ENCODE measurements at regions not wholly inside any gene's neighbourhood (a gene's known extent, or its start where the extent isn't known, plus 50 kb on each side); places are given as distances from the start of the nearest gene placed in this dataset.

- DNase-seq: no peak
Measured at GRCh38 chr5:56340196-56340980, 107.3 kb upstream of the ANKRD55 start.

- DNase-seq: no peak
Measured at GRCh38 chr5:56339732-56340131, 106.6 kb upstream of the ANKRD55 start.

GRCh38 chr5:56337715-56338319 is 104.7 kb upstream of the ANKRD55 start:
- DNase-seq: no peak

DNA sequence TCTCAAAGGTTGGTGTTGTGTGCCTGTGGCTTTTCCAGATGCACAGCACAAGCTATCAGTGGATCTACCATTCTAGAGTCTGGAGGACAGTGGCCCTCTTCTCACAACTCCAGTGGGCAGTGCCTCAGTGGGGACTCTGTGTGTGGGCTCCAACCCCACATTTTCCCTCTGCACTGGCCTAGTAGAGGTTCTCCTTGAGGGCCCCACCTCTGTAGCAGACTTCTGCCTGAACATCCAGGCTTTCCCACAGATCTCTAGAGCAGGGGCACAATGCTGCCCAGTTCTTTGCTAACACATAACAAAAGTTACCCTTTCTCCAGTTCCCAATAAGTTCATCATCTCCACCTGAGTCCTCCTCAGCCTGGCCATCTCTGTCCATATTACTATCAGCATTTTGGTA is 102.1 kb upstream of the ANKRD55 start:
- DNase-seq: no peak

DNA sequence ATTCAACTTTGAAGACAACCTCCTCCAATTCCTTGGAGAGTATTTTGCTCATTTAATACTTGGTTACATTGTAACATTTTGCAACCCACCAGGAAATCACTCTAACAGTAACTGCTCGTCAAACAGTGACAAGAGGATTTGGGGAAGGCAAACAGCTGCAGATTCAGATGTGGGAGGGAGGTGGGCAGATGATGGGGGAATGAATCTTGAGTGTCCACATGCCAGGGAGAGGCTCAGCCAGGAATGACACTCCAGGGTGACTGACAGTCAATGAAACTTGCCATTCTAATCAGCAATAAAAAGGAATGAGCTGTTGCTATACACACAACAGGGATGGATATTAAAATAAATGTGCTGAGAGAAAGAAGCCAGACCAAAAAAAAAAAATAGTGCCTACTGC is 97.7 kb upstream of the ANKRD55 start:
- no peak for DNase-seq

- DNase-seq: no peak
Measured at GRCh38 chr5:56330167-56330566, 97.0 kb upstream of the ANKRD55 start.

DNA sequence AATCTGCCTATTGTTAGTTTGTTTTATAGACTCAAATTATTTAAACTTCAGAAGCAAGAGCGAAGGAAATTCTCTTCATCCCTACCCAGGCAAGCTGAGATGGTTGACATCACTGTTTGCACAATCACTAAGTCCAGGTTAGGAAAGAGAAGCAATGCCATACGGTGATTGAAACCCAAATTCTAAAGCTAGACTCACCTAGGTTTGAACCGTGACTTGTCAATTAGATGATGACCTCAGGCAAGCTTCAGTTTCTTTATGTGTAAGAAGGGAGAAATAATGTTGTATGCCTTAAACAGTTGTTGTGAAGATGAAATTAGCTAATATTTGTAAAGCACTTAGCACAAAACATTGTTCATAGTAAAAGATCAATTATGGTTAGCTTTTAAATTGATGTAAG is 96.5 kb upstream of the ANKRD55 start:
- peak; percentile 79 for DNase-seq

GRCh38 chr5:56328753-56329560 is 95.8 kb upstream of the ANKRD55 start:
- peak; percentile 88 for DNase-seq

DNA sequence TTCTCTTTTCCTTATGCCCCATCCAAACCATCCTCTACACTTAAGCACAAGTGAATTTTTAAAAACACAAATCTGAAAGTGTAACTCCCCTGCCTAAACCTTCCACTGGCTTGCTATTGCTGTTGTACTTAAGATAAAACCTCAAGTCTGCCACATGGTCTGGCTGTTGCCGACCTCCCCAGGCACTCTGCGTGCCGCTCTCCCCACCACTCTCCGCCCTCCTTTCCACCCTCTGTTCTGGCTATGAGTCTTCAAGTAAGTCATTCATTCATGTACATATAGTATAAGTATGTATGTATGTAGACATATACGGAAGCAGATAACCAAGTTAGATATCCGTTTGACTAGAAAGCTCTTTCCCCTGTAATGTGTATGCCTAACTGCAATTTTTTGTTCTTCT is 94.7 kb upstream of the ANKRD55 start:
- DNase-seq: peak; percentile 95

GRCh38 chr5:56326770-56327169 is 93.6 kb upstream of the ANKRD55 start:
- DNase-seq: no peak

- no peak for DNase-seq
Measured at GRCh38 chr5:56326116-56326515, 93.0 kb upstream of the ANKRD55 start.

- DNase-seq: no peak
Measured at GRCh38 chr5:56325039-56325438, 91.9 kb upstream of the ANKRD55 start.

GRCh38 chr5:56323505-56323904 is 90.4 kb upstream of the ANKRD55 start:
- peak; percentile 56 for DNase-seq

- DNase-seq: no peak
Measured at GRCh38 chr5:56322592-56322991, 89.5 kb upstream of the ANKRD55 start.

- no peak for DNase-seq
Measured at GRCh38 chr5:56321236-56321881, 88.2 kb upstream of the ANKRD55 start.

- no peak for DNase-seq
Measured at GRCh38 chr5:56320686-56321085, 87.6 kb upstream of the ANKRD55 start.

- no peak for DNase-seq
Measured at GRCh38 chr5:56319526-56320181, 86.5 kb upstream of the ANKRD55 start.

GRCh38 chr5:56317923-56318561 is 84.9 kb upstream of the ANKRD55 start:
- no peak for DNase-seq

DNA sequence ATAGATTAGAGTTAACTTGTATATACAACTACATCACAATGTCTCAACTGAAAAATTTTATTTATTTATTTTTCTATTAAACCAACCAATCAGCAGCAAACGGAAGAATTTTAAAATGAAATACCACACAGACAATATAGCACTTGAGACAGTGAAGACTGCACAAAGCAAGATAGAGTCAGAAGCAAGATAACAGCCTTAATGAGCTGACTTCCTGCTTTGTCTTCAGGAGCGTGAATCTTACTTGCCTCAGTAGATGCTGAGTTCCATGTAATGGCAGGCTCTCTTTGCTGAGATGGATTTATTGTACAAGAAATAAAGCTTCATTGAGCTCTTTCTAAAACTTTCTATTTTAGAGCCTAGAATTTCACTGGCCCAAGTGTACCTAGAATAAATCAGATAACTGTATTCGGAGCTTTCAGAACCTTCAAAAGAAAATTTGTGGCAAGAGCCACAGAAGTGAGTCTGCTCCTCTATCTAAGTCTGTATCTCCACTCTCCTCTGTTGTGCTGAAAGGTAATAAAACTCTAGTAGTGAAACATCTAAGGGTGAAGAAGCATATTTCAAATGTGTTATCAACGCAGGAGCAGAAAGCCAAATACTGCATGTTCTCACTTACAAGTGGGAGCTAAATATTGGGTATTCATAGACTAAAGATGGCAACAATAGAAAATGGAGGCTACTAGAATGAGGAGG is 83.3 kb upstream of the ANKRD55 start:
- no peak for DNase-seq

GRCh38 chr5:56314529-56314928 is 81.4 kb upstream of the ANKRD55 start:
- DNase-seq: no peak

DNA sequence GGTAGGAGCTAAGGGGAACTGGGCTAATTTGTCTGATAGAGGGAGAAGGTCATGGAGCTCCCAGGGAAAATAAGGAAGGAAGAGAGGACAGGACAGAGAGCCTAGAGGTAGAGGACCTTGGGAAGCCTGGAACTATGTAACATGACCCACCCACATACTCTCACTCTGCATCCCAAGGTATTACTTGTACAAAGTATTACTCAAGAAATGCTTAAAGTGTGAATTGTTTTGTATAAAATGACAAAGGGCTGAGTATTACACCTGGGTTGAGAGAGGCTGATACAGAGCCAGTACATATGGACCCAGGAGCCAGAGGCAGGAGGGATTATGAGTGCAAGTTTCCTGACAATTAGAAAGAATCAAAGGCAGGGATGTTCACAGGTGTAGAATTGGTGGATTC is 80.5 kb upstream of the ANKRD55 start:
- DNase-seq: no peak
